ENCODE measurements at regions not wholly inside any gene's neighbourhood (a gene's known extent, or its start where the extent isn't known, plus 50 kb on each side); places are given as distances from the start of the nearest gene placed in this dataset.

DNA sequence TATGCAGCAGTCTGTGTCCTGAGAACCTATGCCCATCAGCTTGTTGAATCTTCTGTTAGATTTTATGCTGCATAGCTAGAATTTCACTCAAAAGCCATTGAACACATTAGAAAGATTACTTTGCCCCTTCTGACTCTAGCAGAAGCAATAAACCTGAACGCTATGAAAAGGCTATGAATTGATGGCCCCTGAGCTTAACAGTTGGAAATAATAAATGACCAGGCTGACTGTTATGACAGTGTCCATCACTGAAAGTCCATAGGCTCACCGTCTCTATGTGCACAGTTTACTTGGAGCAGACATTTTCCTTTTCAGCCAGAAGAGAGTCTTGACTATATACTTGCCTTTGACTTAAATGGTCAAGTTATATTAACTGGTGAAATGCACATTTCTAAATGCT is 1618.8 kb upstream of the ACVR2A start:
- TF ChIP-seq, protein P1, sequence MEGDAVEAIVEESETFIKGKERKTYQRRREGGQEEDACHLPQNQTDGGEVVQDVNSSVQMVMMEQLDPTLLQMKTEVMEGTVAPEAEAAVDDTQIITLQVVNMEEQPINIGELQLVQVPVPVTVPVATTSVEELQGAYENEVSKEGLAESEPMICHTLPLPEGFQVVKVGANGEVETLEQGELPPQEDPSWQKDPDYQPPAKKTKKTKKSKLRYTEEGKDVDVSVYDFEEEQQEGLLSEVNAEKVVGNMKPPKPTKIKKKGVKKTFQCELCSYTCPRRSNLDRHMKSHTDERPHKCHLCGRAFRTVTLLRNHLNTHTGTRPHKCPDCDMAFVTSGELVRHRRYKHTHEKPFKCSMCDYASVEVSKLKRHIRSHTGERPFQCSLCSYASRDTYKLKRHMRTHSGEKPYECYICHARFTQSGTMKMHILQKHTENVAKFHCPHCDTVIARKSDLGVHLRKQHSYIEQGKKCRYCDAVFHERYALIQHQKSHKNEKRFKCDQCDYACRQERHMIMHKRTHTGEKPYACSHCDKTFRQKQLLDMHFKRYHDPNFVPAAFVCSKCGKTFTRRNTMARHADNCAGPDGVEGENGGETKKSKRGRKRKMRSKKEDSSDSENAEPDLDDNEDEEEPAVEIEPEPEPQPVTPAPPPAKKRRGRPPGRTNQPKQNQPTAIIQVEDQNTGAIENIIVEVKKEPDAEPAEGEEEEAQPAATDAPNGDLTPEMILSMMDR (IDR thresholded peaks at IDR 0.05): no peak
- TF ChIP-seq POLR2A (IDR thresholded peaks at IDR 0.05): no peak

Data from uterus (tissue), 2 donors.